ENCODE measurements at regions not wholly inside any gene's neighbourhood (a gene's known extent, or its start where the extent isn't known, plus 50 kb on each side); places are given as distances from the start of the nearest gene placed in this dataset.
"Not testable (repeated sequence)": the region's sequence is repeated elsewhere in the genome, so short reads cannot be mapped to it uniquely, and the experiment has no call there.

GRCh38 chr16:51853586-51853985 is 693.4 kb downstream of the TOX3 start:
- H3K27me3 Mint-ChIP-seq: no peaks in the 10 kb centered on the region
- no peak for DNase-seq
- CTCF ChIA-PET: no interaction called here
- H3K27ac Mint-ChIP-seq: no peak overlapping the region
- H3K9me3 Mint-ChIP-seq (ENCODE audit: low read depth): peaks cover 13% of the 10 kb centered on the region
- no peaks in the 10 kb centered on the region for H3K4me1 Mint-ChIP-seq
- ATAC-seq: no peak
- no peak overlapping the region for H3K4me3 Mint-ChIP-seq
- H3K36me3 Mint-ChIP-seq: no peaks in the 10 kb centered on the region

DNA sequence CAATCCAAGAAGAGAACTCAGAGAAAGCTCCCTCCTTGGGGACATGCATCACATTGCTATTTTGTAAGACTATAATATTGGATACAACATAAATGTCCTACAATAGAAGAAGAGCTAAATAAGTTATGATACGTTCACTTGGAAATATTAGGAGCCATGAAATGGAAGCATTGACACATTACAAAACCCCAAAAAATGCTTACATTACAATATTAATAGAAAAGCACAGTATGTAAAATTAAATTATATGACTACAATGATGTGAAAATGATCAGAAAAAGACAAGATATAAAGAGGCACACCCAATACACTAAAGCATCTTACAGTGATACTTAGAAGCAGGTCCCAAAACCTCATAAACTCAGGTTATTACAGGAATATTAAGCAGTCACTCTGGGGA is 694.1 kb downstream of the TOX3 start:
- no peak overlapping the region for H3K4me3 Mint-ChIP-seq
- CTCF ChIA-PET: no interaction called here

DNA sequence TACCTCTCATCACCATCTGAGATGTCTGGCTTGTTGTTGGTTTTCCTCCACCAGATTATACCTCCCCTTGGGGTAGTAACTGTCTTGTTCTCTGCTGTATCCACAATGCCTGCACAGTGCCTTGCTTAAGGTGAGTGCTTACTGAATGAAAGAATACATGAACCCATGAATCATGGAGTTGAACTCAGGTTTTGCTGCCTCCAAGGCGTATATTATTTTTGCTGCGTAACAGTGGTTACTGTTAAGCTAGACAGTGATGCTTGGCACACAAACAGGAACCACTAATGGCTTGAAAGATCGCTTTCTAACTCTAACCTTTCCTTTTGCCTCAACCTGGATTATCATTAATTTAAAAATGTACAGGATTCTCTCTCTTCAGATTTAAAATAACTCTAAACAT is 695.8 kb downstream of the TOX3 start:
- Mint-ChIP-seq H3K36me3 (no peaks in the 10 kb centered on the region), H3K4me1 (no peaks in the 10 kb centered on the region), H3K27me3 (no peaks in the 10 kb centered on the region), H3K4me3 (no peak overlapping the region), H3K27ac (no peak overlapping the region), H3K9me3 (ENCODE audit: low read depth) (peaks cover 10% of the 10 kb centered on the region)
- DNase-seq (no peak), ATAC-seq (no peak)
- CTCF ChIA-PET: no interaction called here

More for the DNA sequence above, 694.1 kb downstream of the TOX3 start:
- no peaks in the 10 kb centered on the region for H3K36me3 Mint-ChIP-seq
- H3K9me3 Mint-ChIP-seq (ENCODE audit: low read depth): peaks cover 13% of the 10 kb centered on the region
- DNase-seq (no peak), ATAC-seq (no peak)
- no peaks in the 10 kb centered on the region for H3K27me3 Mint-ChIP-seq
- H3K4me1 Mint-ChIP-seq: no peaks in the 10 kb centered on the region
- H3K27ac Mint-ChIP-seq: no peak overlapping the region

DNA sequence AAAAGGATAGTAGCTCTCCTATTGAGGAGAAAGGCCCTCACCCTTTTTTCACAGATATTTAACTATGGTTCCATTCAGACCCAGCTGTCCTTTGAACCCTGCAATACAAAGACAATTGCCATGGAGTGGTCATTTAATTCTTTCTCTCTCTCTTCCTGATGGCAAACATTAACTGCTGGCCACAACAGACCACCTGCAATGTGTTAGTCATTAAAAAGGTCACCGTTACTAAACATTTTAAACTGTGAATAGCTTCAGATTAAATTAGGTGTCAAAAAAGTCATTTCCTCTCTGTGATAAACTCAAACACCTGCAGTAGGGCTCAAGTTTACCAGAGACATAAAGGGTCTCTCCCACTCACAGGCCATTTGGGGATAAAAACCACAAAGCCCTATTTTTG is 697.2 kb downstream of the TOX3 start:
- no peak overlapping the region for H3K4me3 Mint-ChIP-seq
- no peak overlapping the region for H3K27ac Mint-ChIP-seq
- H3K4me1 Mint-ChIP-seq: no peaks in the 10 kb centered on the region
- no peaks in the 10 kb centered on the region for H3K36me3 Mint-ChIP-seq
- H3K27me3 Mint-ChIP-seq: no peaks in the 10 kb centered on the region
- peaks cover 12% of the 10 kb centered on the region for H3K9me3 Mint-ChIP-seq (ENCODE audit: low read depth)
- ATAC-seq (no peak), DNase-seq (no peak)
- CTCF ChIA-PET: no interaction called here

GRCh38 chr16:51845586-51846305 is 694.7 kb upstream of the SALL1 start:
- Mint-ChIP-seq H3K36me3 (no peaks in the 10 kb centered on the region), H3K27me3 (no peaks in the 10 kb centered on the region), H3K4me3 (no peak overlapping the region), H3K27ac (no peak overlapping the region), H3K4me1 (no peaks in the 10 kb centered on the region), H3K9me3 (ENCODE audit: low read depth) (peaks cover 11% of the 10 kb centered on the region)
- CTCF ChIA-PET: no interaction called here
- DNase-seq (no peak), ATAC-seq (no peak)

DNA sequence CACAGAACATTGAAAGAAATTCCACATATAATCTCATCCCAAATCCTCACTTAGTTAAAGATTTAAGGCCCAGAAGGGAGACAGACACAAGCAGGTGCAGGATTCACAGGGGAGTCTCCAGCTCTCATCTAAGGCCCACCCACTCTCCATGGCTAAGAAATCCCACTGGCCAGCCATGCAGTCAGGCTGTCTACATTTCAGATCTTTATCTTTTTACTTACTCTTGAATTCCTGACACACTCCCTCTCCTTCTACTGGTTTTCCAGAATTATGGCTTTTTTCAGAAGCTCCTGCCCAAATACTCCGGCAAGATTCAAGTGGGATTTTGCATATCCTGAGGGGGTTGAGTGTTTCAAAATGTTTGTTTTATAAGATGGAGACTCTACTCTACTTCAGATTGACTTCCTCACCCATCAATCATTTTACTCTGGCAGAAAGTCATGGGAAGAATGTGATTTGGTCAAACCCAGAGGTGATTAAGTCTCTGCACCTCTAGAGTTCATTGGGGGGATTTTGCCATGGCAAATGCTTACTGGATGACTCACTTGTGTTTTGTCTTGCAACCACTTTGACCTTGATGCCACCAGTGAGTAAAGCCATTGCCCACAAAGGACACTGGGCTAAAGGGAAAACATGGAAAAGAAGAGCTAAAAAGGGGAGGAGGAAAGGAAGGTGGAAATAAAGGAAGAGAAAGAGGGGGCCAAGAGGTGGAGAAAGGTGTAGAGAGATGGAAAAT is 688.8 kb upstream of the SALL1 start:
- CTCF ChIA-PET: no interaction called here
- H3K36me3 Mint-ChIP-seq: no peaks in the 10 kb centered on the region
- no peaks in the 10 kb centered on the region for H3K4me1 Mint-ChIP-seq
- no peaks in the 10 kb centered on the region for H3K27me3 Mint-ChIP-seq
- DNase-seq: no peak
- no peak overlapping the region for H3K27ac Mint-ChIP-seq
- ATAC-seq: no peak
- H3K9me3 Mint-ChIP-seq (ENCODE audit: low read depth): peaks cover 5% of the 10 kb centered on the region
- no peak overlapping the region for H3K4me3 Mint-ChIP-seq

GRCh38 chr16:51834794-51835193 is 683.7 kb upstream of the SALL1 start:
- Mint-ChIP-seq H3K36me3 (no peaks in the 10 kb centered on the region), H3K27me3 (no peaks in the 10 kb centered on the region), H3K27ac (no peak overlapping the region), H3K9me3 (ENCODE audit: low read depth) (peaks cover 6% of the 10 kb centered on the region), H3K4me1 (no peaks in the 10 kb centered on the region), H3K4me3 (no peak overlapping the region)
- CTCF ChIA-PET: no interaction called here
- no peak for DNase-seq
- no peak for ATAC-seq

DNA sequence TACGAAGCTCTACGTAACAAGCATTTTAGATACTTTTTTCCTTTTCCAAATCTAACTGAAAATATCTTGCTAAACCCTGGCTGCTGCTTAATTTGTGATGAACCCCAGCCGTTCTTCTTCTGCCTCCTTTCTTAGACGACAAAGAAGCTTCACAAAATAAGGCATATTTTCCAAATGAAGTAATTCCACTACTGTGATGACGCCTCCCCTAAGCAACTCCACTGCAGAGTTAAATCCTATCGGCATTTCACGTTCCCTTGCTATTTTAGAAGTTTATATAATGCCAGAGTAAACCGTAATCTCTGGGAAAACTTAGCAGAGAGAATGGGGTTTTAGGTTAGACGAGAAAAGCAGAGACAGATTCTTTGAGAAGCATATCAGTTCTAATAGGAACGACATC is 683.1 kb upstream of the SALL1 start:
- no peaks in the 10 kb centered on the region for H3K36me3 Mint-ChIP-seq
- no peaks in the 10 kb centered on the region for H3K4me1 Mint-ChIP-seq
- no peaks in the 10 kb centered on the region for H3K27me3 Mint-ChIP-seq
- CTCF ChIA-PET: no interaction called here
- H3K27ac Mint-ChIP-seq: no peak overlapping the region
- H3K4me3 Mint-ChIP-seq: no peak overlapping the region
- H3K9me3 Mint-ChIP-seq (ENCODE audit: low read depth): peaks cover 6% of the 10 kb centered on the region
- ATAC-seq (no peak), DNase-seq (no peak)

GRCh38 chr16:51831595-51832367 is 680.7 kb upstream of the SALL1 start:
- Mint-ChIP-seq H3K4me3 (no peak overlapping the region), H3K9me3 (ENCODE audit: low read depth) (peaks cover 3% of the 10 kb centered on the region), H3K27ac (no peak overlapping the region), H3K4me1 (no peaks in the 10 kb centered on the region), H3K27me3 (no peaks in the 10 kb centered on the region), H3K36me3 (no peaks in the 10 kb centered on the region)
- CTCF ChIA-PET: no interaction called here
- DNase-seq (no peak), ATAC-seq (no peak)

GRCh38 chr16:51831034-51831433 is 680.0 kb upstream of the SALL1 start:
- H3K36me3 Mint-ChIP-seq; CTCF ChIA-PET; H3K4me1 Mint-ChIP-seq; ATAC-seq; H3K4me3 Mint-ChIP-seq; DNase-seq; H3K9me3 Mint-ChIP-seq (ENCODE audit: low read depth); H3K27me3 Mint-ChIP-seq; H3K27ac Mint-ChIP-seq: not testable (repeated sequence)

DNA sequence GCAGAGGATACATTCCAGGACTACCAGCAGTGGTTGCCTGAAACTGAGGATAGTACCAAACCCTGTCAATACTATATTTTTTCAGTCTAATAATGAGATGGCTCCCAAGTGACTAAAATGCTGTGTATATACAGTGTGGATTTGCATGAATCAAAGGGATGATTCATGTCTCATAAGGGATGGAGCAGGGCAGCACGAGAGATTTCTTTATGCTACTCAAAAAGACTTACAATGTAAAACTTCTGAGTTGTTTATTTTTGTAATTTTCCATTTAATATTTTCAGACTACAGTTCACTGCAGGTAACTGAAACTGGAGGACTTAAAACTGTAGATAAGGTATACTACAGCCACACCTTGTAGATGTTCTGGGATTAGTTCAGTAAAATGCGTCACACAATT is 674.7 kb upstream of the SALL1 start:
- CTCF ChIA-PET: no interaction called here
- Mint-ChIP-seq H3K4me1 (no peaks in the 10 kb centered on the region), H3K27me3 (no peaks in the 10 kb centered on the region), H3K4me3 (no peak overlapping the region), H3K36me3 (no peaks in the 10 kb centered on the region), H3K27ac (no peak overlapping the region), H3K9me3 (ENCODE audit: low read depth) (no peaks in the 10 kb centered on the region)
- no peak for ATAC-seq
- DNase-seq: no peak

GRCh38 chr16:51822471-51822870 is 671.4 kb upstream of the SALL1 start:
- CTCF ChIA-PET: no interaction called here
- no peaks in the 10 kb centered on the region for H3K9me3 Mint-ChIP-seq (ENCODE audit: low read depth)
- H3K27ac Mint-ChIP-seq: no peak overlapping the region
- no peaks in the 10 kb centered on the region for H3K27me3 Mint-ChIP-seq
- H3K4me1 Mint-ChIP-seq: no peaks in the 10 kb centered on the region
- H3K36me3 Mint-ChIP-seq: no peaks in the 10 kb centered on the region
- ATAC-seq (no peak), DNase-seq (no peak)
- H3K4me3 Mint-ChIP-seq: no peak overlapping the region

- no peaks in the 10 kb centered on the region for H3K4me1 Mint-ChIP-seq
- DNase-seq (no peak), ATAC-seq (no peak)
- H3K4me3 Mint-ChIP-seq: no peak overlapping the region
- no peak overlapping the region for H3K27ac Mint-ChIP-seq
- no peaks in the 10 kb centered on the region for H3K9me3 Mint-ChIP-seq (ENCODE audit: low read depth)
- no peaks in the 10 kb centered on the region for H3K27me3 Mint-ChIP-seq
- CTCF ChIA-PET: no interaction called here
- no peaks in the 10 kb centered on the region for H3K36me3 Mint-ChIP-seq
Measured at GRCh38 chr16:51821527-51821926, 670.5 kb upstream of the SALL1 start.

DNA sequence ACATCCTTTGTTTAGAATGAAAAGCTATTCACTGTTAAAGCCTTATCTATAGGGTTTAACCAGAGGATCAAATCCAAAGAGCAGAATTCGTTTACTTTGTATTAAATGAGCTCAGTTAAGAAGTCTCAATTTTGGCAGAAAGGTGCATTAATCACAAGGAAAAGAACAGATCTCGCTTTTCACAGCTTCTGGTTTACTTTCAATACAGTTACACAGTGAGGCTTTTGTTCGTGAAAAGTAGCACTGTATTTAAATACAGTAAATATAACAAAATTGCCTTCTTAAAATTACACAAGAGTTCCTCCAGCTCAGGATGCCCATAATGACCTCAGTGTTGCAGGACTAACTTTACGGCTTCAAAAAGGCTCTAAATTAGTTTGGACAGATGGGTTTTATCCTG is 669.1 kb upstream of the SALL1 start:
- ATAC-seq: no peak
- Mint-ChIP-seq H3K4me1 (no peaks in the 10 kb centered on the region), H3K4me3 (no peak overlapping the region), H3K9me3 (ENCODE audit: low read depth) (no peaks in the 10 kb centered on the region), H3K27ac (no peak overlapping the region), H3K36me3 (no peaks in the 10 kb centered on the region), H3K27me3 (no peaks in the 10 kb centered on the region)
- CTCF ChIA-PET: no interaction called here
- DNase-seq: no peak

Data from activated CD8-positive, alpha-beta memory T cell treated with anti-CD3 and anti-CD28 coated beads, Interleukin-2, amount 10 ng/mL, durations not matched to agents 7 days and 5 days (primary cell).